ENCODE measurements at regions not wholly inside any gene's neighbourhood (a gene's known extent, or its start where the extent isn't known, plus 50 kb on each side); places are given as distances from the start of the nearest gene placed in this dataset.

DNA sequence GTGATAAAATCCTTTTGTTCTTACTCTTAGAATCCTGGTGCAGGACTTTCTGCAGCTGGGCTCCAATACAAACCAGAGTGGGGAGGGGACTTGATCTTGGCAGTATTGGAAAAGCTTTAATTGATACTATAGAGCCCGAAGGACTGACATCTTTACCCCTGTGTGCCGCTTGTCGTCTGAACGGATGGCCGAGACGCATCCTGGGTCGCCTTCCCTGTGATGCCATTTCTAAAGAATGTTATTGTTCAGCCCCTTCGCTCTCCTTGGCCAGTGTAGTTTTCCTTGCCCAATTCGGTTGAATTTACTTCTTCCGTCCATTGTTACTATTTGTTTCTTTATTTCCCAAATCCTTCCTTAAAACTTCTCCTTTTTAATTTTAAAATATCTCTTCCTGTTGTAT lies 80.9 kb downstream of the CLDN34 start:
- DNase-seq = no peak

DNA sequence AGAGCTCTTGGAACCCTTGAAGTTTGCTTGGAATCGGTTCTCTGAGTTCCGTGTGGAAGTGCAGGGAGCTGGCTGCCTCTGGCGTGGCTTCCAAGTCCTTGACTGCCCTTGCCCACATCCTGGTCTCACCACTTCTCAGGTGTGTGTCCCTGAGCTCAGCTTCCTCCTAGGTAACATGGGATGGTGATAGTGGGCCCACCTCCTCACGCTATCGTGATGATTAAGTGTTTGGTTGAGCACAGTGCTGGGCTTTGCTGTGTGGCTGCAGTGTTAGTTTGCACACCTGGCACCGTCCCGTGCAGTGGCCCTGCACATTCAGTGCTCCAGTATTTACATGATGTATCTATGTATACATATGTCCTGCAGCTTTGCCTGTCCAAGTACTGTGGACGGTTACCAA lies 81.5 kb downstream of the CLDN34 start:
- no peak for DNase-seq

GRCh38 chrX:10049236-10049635 lies 82.1 kb downstream of the CLDN34 start:
- DNase-seq = no peak

DNA sequence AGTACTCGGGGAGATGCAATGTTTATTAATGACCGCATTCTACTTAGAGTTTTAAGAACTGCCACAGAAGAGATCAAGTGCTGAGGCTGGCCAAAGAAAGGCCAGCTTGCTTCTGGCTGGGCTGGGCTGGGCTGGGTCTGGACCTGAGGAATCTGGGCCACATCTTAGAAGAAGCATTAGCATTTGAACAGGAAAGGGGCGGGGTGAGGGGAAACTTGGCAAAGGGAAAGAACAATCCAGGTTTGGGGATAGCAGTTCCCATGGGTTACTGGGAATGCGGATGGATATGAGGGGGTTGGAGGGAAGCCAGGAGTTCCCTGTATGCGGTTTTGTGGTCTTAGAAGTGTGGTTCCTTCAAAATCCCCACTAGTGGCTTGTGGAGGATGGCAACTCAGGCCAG lies 83.3 kb downstream of the CLDN34 start:
- DNase-seq = no peak

GRCh38 chrX:10051866-10052480 lies 84.8 kb downstream of the CLDN34 start:
- DNase-seq = no peak

- no peak for DNase-seq
These were observed 85.9 kb downstream of the CLDN34 start for GRCh38 chrX:10052906-10053625.

- DNase-seq = no peak
These were observed 87.2 kb downstream of the CLDN34 start for GRCh38 chrX:10054396-10054795.

DNA sequence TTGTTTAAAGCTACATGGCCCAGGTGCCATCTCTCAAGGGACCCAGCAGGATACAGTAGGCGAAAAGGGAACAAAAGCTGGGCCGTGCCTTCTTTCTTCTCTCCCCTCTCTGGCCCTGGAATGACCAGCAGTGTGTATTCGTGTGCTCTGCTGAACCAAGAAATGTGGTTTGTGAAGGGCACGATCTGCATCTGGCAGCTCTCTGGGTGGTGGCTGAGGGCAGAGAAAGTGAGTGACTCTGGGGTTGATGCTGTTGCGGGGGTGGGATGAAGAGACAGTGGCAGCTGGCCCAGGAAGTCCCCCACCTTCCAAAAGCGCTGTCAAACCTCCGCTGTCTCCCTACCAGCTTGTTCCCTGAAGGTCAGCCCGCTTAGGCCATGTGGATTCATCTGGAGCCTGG lies 88.3 kb downstream of the CLDN34 start:
- DNase-seq = no peak

- DNase-seq = no peak
These were observed 94.4 kb upstream of the CLCN4 start for GRCh38 chrX:10062352-10062751.

- no peak for DNase-seq
These were observed 93.8 kb upstream of the CLCN4 start for GRCh38 chrX:10062980-10063379.

- DNase-seq = no peak
These were observed 92.0 kb upstream of the CLCN4 start for GRCh38 chrX:10064736-10065135.

DNA sequence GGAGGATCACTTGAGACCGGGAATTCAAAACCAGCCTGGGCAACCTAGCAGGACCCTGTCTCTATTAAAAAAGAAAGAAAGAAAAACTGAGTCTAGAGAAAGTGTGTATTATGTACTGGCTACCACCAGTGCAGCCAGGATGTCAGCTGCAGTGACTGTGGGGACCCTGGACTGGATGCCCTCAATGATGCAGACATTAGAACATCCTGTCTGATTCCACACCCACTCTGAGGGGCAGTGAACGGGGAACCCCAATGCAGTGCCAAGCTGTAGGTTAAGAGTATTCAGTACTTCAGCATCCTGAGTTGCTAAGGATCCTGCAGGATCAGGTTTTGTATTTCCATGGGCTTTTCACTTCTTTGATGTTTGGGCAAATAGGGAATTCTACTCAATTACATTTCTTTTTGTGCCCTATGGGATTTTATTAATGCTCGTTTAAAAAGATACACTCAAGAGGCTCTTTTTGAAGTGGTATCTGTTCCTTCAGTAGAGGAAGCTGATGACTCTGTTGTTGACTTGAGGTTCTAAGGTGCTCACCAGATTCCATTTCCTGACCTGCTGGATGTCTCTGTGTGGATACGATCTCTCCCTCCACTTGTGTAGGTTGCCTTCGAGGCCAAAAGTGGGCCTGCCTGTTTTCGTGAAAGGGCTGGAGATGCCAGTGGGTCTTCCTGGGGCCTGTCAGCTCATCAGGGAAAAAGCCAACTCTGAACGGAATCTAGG lies 85.9 kb upstream of the CLCN4 start:
- no peak for DNase-seq

DNA sequence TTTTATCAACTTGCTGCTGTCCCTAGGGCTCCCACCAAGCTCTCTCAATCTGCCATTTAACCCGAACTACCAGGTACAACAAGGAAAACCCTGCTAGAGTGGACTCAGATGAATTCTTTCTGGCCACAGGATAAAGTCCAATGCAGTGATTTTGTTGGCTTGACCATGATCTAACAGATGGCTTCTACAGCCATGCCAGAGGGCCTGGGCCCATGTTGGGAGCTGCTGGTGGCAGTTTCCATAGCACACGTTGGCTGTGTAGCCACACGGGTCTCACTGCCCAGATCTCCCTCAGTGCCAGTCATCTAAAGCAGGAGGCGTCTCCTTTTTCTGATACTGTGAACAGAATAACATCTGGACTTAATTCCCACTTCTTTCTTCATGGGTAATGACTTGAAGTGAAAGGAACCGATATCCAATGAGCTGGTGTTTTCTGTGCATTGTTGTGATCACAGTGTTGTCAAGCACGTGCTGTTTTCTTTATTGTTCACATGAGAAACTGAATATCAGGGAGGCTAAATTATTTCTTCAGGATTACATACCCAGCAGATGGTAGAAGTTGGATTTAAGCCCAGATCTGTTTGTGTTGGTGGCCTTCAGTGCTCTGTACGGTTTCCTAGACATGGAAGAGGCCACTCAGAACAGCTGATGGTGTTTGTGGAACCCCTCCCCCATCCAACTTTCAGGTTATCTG lies 85.2 kb upstream of the CLCN4 start:
- DNase-seq = peak; percentile 87

GRCh38 chrX:10072786-10073568 lies 83.8 kb upstream of the CLCN4 start:
- no peak for DNase-seq

- no peak for DNase-seq
These were observed 83.1 kb upstream of the CLCN4 start for GRCh38 chrX:10073671-10074070.

DNA sequence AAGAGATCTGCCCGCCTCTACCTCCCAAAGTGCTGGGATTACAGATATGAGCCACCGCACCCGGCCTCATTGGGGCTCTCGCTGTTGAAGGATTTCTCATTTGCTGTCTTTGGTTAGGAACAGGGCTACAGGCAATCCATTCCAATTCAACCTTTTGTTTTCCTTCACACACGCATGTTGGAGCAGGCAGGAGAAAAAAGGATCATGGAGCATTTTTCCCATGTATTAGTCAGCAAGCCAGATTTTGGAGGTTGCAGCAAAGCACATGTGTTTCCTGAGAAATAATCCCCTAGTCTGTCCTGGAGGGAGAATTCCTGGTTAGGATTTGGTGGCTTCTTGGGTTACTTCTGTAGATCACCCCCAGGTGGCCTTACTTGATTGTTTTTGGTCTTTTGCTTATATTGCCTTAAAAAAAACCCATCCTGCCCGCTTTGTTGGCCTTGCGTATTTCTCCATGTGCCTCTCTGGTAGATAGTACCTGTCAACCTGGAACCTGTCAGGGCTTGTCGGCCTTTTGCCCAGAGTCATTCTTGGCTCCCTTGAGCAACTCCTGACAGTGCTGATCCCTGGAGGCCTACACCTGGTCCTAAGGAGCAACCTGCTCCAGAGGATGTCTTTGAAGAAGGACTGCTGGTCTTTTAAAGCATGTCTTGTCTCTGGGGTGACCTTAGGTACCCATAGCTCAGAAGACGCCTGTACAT lies 82.4 kb upstream of the CLCN4 start:
- no peak for DNase-seq

DNA sequence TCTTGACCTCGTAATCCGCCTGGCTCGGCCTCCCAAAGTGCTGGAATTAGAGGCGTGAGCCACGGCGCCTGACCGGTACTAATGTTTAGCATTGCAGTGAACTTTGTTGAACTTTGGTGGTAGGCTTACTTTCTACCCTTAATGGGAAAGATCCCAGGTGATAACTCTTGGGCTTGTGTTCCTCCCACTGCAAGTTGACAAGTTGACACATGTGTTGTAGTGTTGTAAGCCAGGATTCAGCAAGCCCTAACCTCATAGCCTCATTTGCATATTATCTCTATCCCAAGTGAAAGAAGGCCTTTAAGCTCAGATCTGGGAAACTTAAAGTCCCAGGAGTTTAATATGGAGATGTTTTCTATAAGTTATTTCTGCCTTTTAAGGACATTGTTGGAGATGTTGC lies 80.0 kb upstream of the CLCN4 start:
- DNase-seq = no peak

DNA sequence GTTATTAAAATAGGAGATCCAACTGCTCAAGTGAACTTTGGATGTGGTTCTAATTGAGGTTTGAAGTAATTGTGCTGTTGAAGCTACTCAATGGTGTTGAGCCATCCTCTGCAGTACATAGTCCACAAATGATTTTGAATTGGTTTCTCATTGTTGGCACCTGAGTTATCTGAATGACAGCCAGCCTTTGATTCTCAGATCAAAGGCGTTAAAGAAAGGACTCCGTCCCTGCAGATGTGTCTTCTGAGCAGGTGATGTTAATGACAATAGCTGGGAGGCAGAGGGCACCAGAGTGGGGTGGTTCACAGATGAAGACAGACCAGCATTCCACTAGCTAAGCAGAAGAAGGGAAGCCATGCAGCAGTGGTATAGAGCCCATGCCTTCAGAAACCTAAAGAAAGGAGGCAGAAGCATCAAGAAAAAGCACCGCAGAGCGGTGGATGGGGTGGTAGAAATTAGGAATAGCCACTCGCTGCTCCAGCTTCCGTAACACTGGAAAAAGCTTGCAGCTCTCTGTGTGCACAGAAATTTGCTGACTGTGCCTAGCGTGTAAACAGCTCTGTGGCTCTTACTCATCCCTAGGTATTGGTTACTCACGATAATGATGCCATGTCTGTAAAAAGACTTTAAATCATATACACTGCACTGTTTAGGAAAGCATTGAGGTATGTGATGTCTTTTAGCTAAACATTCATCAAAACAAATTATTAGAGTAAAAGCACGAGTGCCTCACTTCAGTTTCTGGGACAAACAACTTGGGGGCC lies 79.2 kb upstream of the CLCN4 start:
- DNase-seq = no peak

- DNase-seq = no peak
These were observed 78.5 kb upstream of the CLCN4 start for GRCh38 chrX:10078266-10078665.

GRCh38 chrX:10079231-10079630 lies 77.5 kb upstream of the CLCN4 start:
- no peak for DNase-seq

DNA sequence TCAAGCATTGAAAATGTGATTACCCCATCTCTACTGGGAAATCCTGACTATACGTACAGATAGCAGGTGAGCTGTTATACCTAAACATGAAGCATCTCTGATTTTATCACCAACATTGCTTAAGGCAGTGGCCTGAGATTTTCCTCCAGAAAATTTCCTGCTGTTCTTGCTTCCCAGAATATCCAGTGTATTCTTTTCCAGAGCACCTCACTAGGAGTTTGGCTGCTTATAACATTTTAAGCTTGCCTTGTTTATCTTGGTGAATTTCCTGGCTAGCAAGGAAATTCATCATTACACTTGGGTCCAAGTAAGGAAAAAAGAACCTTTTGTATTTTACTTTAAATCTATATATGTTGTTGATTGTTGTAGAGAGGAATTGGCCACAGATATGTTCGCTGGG lies 73.0 kb upstream of the CLCN4 start:
- no peak for DNase-seq

Measured in NCI-H1105 treated with DMSO at 0.1 percent for 48 hours (cell line).